ENCODE measurements at regions not wholly inside any gene's neighbourhood (a gene's known extent, or its start where the extent isn't known, plus 50 kb on each side); places are given as distances from the start of the nearest gene placed in this dataset.
A peak's percentile ranks its signal among the peaks of the same experiment; 100 is the strongest.
"Not testable (repeated sequence)": the region's sequence is repeated elsewhere in the genome, so short reads cannot be mapped to it uniquely, and the experiment has no call there.

- no peaks in the 10 kb centered on the region for H3K27me3 ChIP-seq
- no peaks in the 10 kb centered on the region for H3K36me3 ChIP-seq
- no peak for DNase-seq
- H3K9me3 ChIP-seq, result no peaks in the 10 kb centered on the region
- H3K4me3 ChIP-seq, result no peak overlapping the region
Observed at GRCh38 chr18:59983506-59983905, 83.7 kb downstream of the PMAIP1 start.

GRCh38 chr18:59980188-59980637, 80.4 kb downstream of the PMAIP1 start:
- no peak overlapping the region for H3K4me3 ChIP-seq
- no peak for DNase-seq
- H3K9me3 ChIP-seq, result no peaks in the 10 kb centered on the region
- no peaks in the 10 kb centered on the region for H3K36me3 ChIP-seq
- H3K27me3 ChIP-seq, result no peaks in the 10 kb centered on the region

- Histone ChIP-seq H3K9me3 (no peaks in the 10 kb centered on the region), H3K4me3 (no peak overlapping the region)
Observed at GRCh38 chr18:59971871-59972428, 72.2 kb downstream of the PMAIP1 start.

GRCh38 chr18:59971144-59971543, 71.3 kb downstream of the PMAIP1 start:
- not testable (repeated sequence) for H3K36me3 ChIP-seq, H3K9me3 ChIP-seq, DNase-seq, H3K4me3 ChIP-seq, H3K27me3 ChIP-seq

More at GRCh38 chr18:59971871-59972428, 72.2 kb downstream of the PMAIP1 start:
- Histone ChIP-seq H3K27me3 (no peaks in the 10 kb centered on the region), H3K36me3 (no peaks in the 10 kb centered on the region)
- no peak for DNase-seq

GRCh38 chr18:59969477-59970028, 69.8 kb downstream of the PMAIP1 start:
- H3K36me3 ChIP-seq, DNase-seq, H3K27me3 ChIP-seq, H3K9me3 ChIP-seq, H3K4me3 ChIP-seq: not testable (repeated sequence)

- Histone ChIP-seq H3K36me3 (no peaks in the 10 kb centered on the region), H3K4me3 (no peak overlapping the region), H3K27me3 (no peaks in the 10 kb centered on the region), H3K9me3 (no peaks in the 10 kb centered on the region)
- DNase-seq, result no peak
Observed at GRCh38 chr18:59968583-59968982, 68.8 kb downstream of the PMAIP1 start.

GRCh38 chr18:59967878-59968277, 68.1 kb downstream of the PMAIP1 start:
- H3K4me3 ChIP-seq, result no peak overlapping the region
- DNase-seq, result no peak
- no peaks in the 10 kb centered on the region for H3K36me3 ChIP-seq
- no peaks in the 10 kb centered on the region for H3K27me3 ChIP-seq
- H3K9me3 ChIP-seq, result no peaks in the 10 kb centered on the region

GRCh38 chr18:59966913-59967312, 67.1 kb downstream of the PMAIP1 start:
- Histone ChIP-seq H3K9me3 (no peaks in the 10 kb centered on the region), H3K36me3 (no peaks in the 10 kb centered on the region), H3K4me3 (no peak overlapping the region), H3K27me3 (no peaks in the 10 kb centered on the region)
- no peak for DNase-seq

- Histone ChIP-seq H3K9me3 (no peaks in the 10 kb centered on the region), H3K36me3 (no peaks in the 10 kb centered on the region), H3K4me3 (no peak overlapping the region), H3K27me3 (no peaks in the 10 kb centered on the region)
- DNase-seq, result no peak
Observed at GRCh38 chr18:59963229-59963628, 63.4 kb downstream of the PMAIP1 start.

- Histone ChIP-seq H3K27me3 (no peaks in the 10 kb centered on the region), H3K36me3 (no peaks in the 10 kb centered on the region), H3K4me3 (no peak overlapping the region), H3K9me3 (no peaks in the 10 kb centered on the region)
- no peak for DNase-seq
Observed at GRCh38 chr18:59961070-59961469, 61.3 kb downstream of the PMAIP1 start.

GRCh38 chr18:59960272-59960671, 60.5 kb downstream of the PMAIP1 start:
- Histone ChIP-seq H3K9me3 (no peaks in the 10 kb centered on the region), H3K36me3 (no peaks in the 10 kb centered on the region), H3K27me3 (no peaks in the 10 kb centered on the region), H3K4me3 (no peak overlapping the region)
- no peak for DNase-seq

GRCh38 chr18:59959606-59960005, 59.8 kb downstream of the PMAIP1 start:
- Histone ChIP-seq H3K9me3 (no peaks in the 10 kb centered on the region), H3K27me3 (no peaks in the 10 kb centered on the region)
- no peak for DNase-seq

GRCh38 chr18:59959073-59959472, 59.3 kb downstream of the PMAIP1 start:
- Histone ChIP-seq H3K27me3 (no peaks in the 10 kb centered on the region), H3K36me3 (no peaks in the 10 kb centered on the region), H3K9me3 (no peaks in the 10 kb centered on the region), H3K4me3 (no peak overlapping the region)
- DNase-seq, result no peak

More at GRCh38 chr18:59959606-59960005, 59.8 kb downstream of the PMAIP1 start:
- Histone ChIP-seq H3K36me3 (no peaks in the 10 kb centered on the region), H3K4me3 (no peak overlapping the region)

- Histone ChIP-seq H3K9me3 (no peaks in the 10 kb centered on the region), H3K4me3 (no peak overlapping the region), H3K36me3 (no peaks in the 10 kb centered on the region), H3K27me3 (no peaks in the 10 kb centered on the region)
- DNase-seq, result peak; percentile 32
Observed at GRCh38 chr18:59957957-59958356, 58.2 kb downstream of the PMAIP1 start.

- no peak for DNase-seq
- H3K36me3 ChIP-seq, result no peaks in the 10 kb centered on the region
- no peak overlapping the region for H3K4me3 ChIP-seq
- no peaks in the 10 kb centered on the region for H3K9me3 ChIP-seq
- no peaks in the 10 kb centered on the region for H3K27me3 ChIP-seq
Observed at GRCh38 chr18:59954755-59955156, 55.0 kb downstream of the PMAIP1 start.

- H3K9me3 ChIP-seq, result no peaks in the 10 kb centered on the region
- H3K36me3 ChIP-seq, result no peaks in the 10 kb centered on the region
- DNase-seq, result no peak
- H3K4me3 ChIP-seq, result no peak overlapping the region
- no peaks in the 10 kb centered on the region for H3K27me3 ChIP-seq
Observed at GRCh38 chr18:59954241-59954640, 54.4 kb downstream of the PMAIP1 start.

Data from MG63 (cell line).